ENCODE measurements at regions not wholly inside any gene's neighbourhood (a gene's known extent, or its start where the extent isn't known, plus 50 kb on each side); places are given as distances from the start of the nearest gene placed in this dataset.

- Histone ChIP-seq H3K4me3 (replicated peaks in 1 of 3; ENCODE audit: insufficient read depth in 1 of 3, low read depth in 1 of 3, low read length in 3 of 3) (no peak overlapping the region), H4K20me1 (replicated peaks; ENCODE audit: control insufficient read depth, extremely low read depth, insufficient read depth, low read length) (no peaks in the 10 kb centered on the region), H3K9me3 (replicated peaks; ENCODE audit: control insufficient read depth, insufficient read depth, low read length) (peaks cover 5% of the 10 kb centered on the region), H3K36me3 (ENCODE audit: control insufficient read depth in 2 of 2, extremely low read depth in 1 of 2, insufficient read depth in 2 of 2, low read length in 2 of 2) (no peaks in the 10 kb centered on the region), H3K4me2 (ENCODE audit: insufficient read depth, low read length) (no peak overlapping the region), H3K9me1 (replicated peaks; ENCODE audit: control insufficient read depth, extremely low read depth, insufficient read depth, low read length) (no peaks in the 10 kb centered on the region), H3K27ac (ENCODE audit: insufficient read depth, low read depth, low read length) (no peak overlapping the region), H2AFZ (ENCODE audit: low read depth, low read length) (no peak overlapping the region), H3K4me1 (ENCODE audit: control insufficient read depth, extremely low read depth, insufficient read depth, low read length) (no peaks in the 10 kb centered on the region), H3K27me3 (ENCODE audit: control insufficient read depth in 2 of 2, insufficient read depth in 2 of 2, low read length in 2 of 2) (no peaks in the 10 kb centered on the region), H3K9ac (replicated peaks; ENCODE audit: extremely low read depth, insufficient read depth, low read length) (no peak overlapping the region), H3K79me2 (ENCODE audit: control insufficient read depth, insufficient read depth, low read length) (no peaks in the 10 kb centered on the region)
- ChIA-PET POLR2A (no interaction called here), CTCF (no interaction called here)
- TF ChIP-seq FOS (IDR thresholded peaks at IDR 0.05; ENCODE audit: borderline replicate concordance, insufficient read depth, low read length) = no peak
- no peak for TF ChIP-seq JUN (IDR thresholded peaks at IDR 0.05; ENCODE audit: borderline replicate concordance, insufficient read depth, insufficient read length, low read depth)
- no peak for TF ChIP-seq CTCF (IDR thresholded peaks at IDR 0.05; ENCODE audit: extremely low read depth in 1 of 2, insufficient read depth in 1 of 2, low read depth in 1 of 2, low read length in 2 of 2)
- TF ChIP-seq MYC (IDR thresholded peaks at IDR 0.05; ENCODE audit: low read depth, low read length) = no peak
- no peak for TF ChIP-seq EZH2 (IDR thresholded peaks at IDR 0.05; ENCODE audit: borderline replicate concordance, low read depth, low read length, severe bottlenecking)
- TF ChIP-seq MAX (IDR thresholded peaks at IDR 0.05; ENCODE audit: insufficient read depth, insufficient read length) = no peak
- no peak for TF ChIP-seq GATA2 (IDR thresholded peaks at IDR 0.05; ENCODE audit: insufficient read depth, insufficient read length, low read depth, low read length)
- no peak for TF ChIP-seq POLR2A (IDR thresholded peaks at IDR 0.05; ENCODE audit: low read depth, low read length)
- no peak for TF ChIP-seq POLR2AphosphoS5 (IDR thresholded peaks at IDR 0.05; ENCODE audit: insufficient read depth, low read depth, low read length)
- intact Hi-C loops (cut with micrococcal nuclease) (no loop called here), dilution Hi-C loops (cut with MboI; ENCODE audit: extremely low pct_ligation_motif_present, low sequenced_read_pairs) (no loop called here)
- BruUV-seq (replicated peaks) = no TSS peak
- FAIRE-seq (no peak), DNase-seq (ENCODE audit: low read depth, low spot score) (no peak)
These were observed 480.8 kb upstream of the INTU start for GRCh38 chr4:127151941-127152340.
